ENCODE measurements at regions not wholly inside any gene's neighbourhood (a gene's known extent, or its start where the extent isn't known, plus 50 kb on each side); places are given as distances from the start of the nearest gene placed in this dataset.

- intact Hi-C loops (cut with micrococcal nuclease): no loop called here
- Mint-ChIP-seq H3K36me3 (ENCODE audit: insufficient read depth, unreplicated experiment) (no peaks in the 10 kb centered on the region), H3K27ac (ENCODE audit: low read depth, unreplicated experiment) (no peak overlapping the region), H3K4me3 (ENCODE audit: unreplicated experiment) (no peak overlapping the region), H3K27me3 (ENCODE audit: insufficient read depth, unreplicated experiment) (no peaks in the 10 kb centered on the region), H3K9me3 (ENCODE audit: unreplicated experiment) (no peaks in the 10 kb centered on the region), H3K4me1 (ENCODE audit: insufficient read depth, unreplicated experiment) (no peaks in the 10 kb centered on the region)
- no TSS peak for BruUV-seq (replicated peaks)
- POLR2A ChIA-PET: no interaction called here
- no peak for DNase-seq (ENCODE audit: unreplicated experiment)
- no peak for TF ChIP-seq CTCF (IDR thresholded peaks at IDR 0.05; ENCODE audit: unreplicated experiment)
- CTCF ChIA-PET: interaction anchor here (0.5 kb wide), 1 partner anchor 226 kb away, joined by 5 read pairs; no protein-coding TSS in a partner anchor
These were observed 58.5 kb upstream of the FERD3L start for GRCh38 chr7:19203686-19204085.

- no TSS peak for BruUV-seq (replicated peaks)
- Mint-ChIP-seq H3K9me3 (ENCODE audit: unreplicated experiment) (no peaks in the 10 kb centered on the region), H3K4me1 (ENCODE audit: insufficient read depth, unreplicated experiment) (no peaks in the 10 kb centered on the region), H3K36me3 (ENCODE audit: insufficient read depth, unreplicated experiment) (no peaks in the 10 kb centered on the region), H3K27me3 (ENCODE audit: insufficient read depth, unreplicated experiment) (no peaks in the 10 kb centered on the region), H3K4me3 (ENCODE audit: unreplicated experiment) (no peak overlapping the region), H3K27ac (ENCODE audit: low read depth, unreplicated experiment) (no peak overlapping the region)
- ChIA-PET POLR2A (interaction anchor here (0.6 kb wide), 1 partner anchor 1023 kb away, joined by 3 read pairs; no protein-coding TSS in a partner anchor), CTCF (no interaction called here)
- TF ChIP-seq CTCF (IDR thresholded peaks at IDR 0.05; ENCODE audit: unreplicated experiment): no peak
- no peak for DNase-seq (ENCODE audit: unreplicated experiment)
- intact Hi-C loops (cut with micrococcal nuclease): no loop called here
These were observed 57.4 kb upstream of the FERD3L start for GRCh38 chr7:19202599-19202998.
